Cardiac muscle cell (in vitro differentiated cells and primary cell): ENCODE measurements at regions not wholly inside any gene's neighbourhood (a gene's known extent, or its start where the extent isn't known, plus 50 kb on each side); places are given as distances from the start of the nearest gene placed in this dataset.

Source experiments
- DNase-seq, 2 donors: peaks; one replicate each; pipeline versions ENCODE4 v3.0.0 to v3.0.0-alpha.2; 2010 to 2017; ENCODE audit warnings: low read depth in 1 of 2, low spot score in 1 of 2
- H3K27ac ChIP-seq: fragments of 200-600 bp; sonication (generic); 2 replicates; pipeline ENCODE4 v1.5.1; 2016
- H3K27me3 ChIP-seq: fragments of 200-600 bp; sonication (generic); 2 replicates; pipeline ENCODE4 v1.6.0; 2016; ENCODE audit warnings: control low read depth
- H3K36me3 ChIP-seq: fragments of 200-600 bp; sonication (generic); 2 replicates; pipeline ENCODE4 v1.5.1; 2016; ENCODE audit warnings: control low read depth
- H3K4me1 ChIP-seq: fragments of 200-600 bp; sonication (generic); 2 replicates; pipeline ENCODE4 v1.8.1; 2017; ENCODE audit warnings: low read depth, mild to moderate bottlenecking, mixed run types
- H3K4me3 ChIP-seq: fragments of 200-600 bp; sonication (generic); 2 replicates; pipeline ENCODE4 v1.5.1; 2016; ENCODE audit warnings: mild to moderate bottlenecking
- H3K9me3 ChIP-seq: fragments of 200-600 bp; sonication (generic); 2 replicates; pipeline ENCODE4 v1.5.1; 2017; ENCODE audit warnings: low read depth, mild to moderate bottlenecking, control low read depth
- CTCF ChIP-seq: IDR thresholded peaks from 2 replicates; pipeline ENCODE4 v1.5.1; 2012; ENCODE audit warnings: low read depth, mild to moderate bottlenecking, low read length

DNA sequence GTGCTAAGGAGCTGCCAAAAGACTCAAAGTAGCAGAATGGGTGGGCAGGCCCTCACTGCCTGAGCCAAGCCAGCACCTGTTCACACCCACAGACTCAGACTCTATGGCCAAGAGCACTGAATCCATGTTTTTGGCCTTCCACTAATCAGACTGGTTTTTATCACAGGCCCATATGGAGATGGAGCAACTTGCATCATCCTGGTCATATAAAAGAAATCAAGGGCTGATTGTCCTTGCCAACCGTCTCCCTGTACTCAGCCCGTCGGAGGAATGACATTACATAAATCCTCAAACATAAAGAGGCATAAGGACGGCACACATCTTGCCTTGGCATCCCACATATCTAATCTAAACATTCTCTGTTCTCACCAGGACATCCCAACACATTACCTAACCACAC is 66.7 kb downstream of the MARCHF4 start:
- no peak for DNase-seq
- Histone ChIP-seq H3K36me3 (no peaks in the 10 kb centered on the region), H3K9me3 (no peaks in the 10 kb centered on the region), H3K4me3 (no peak overlapping the region), H3K4me1 (peaks cover 5% of the 10 kb centered on the region), H3K27ac (no peak overlapping the region), H3K27me3 (no peaks in the 10 kb centered on the region)
- no peak for TF ChIP-seq CTCF

- Histone ChIP-seq H3K4me1 (no peaks in the 10 kb centered on the region), H3K27me3 (no peaks in the 10 kb centered on the region), H3K27ac (no peak overlapping the region), H3K36me3 (no peaks in the 10 kb centered on the region), H3K4me3 (no peak overlapping the region), H3K9me3 (no peaks in the 10 kb centered on the region)
- no peak for TF ChIP-seq CTCF
- peak in 1 of 2 donors; percentile 56 for DNase-seq
Observed at GRCh38 chr2:216302981-216303676, 69.2 kb downstream of the MARCHF4 start.

DNA sequence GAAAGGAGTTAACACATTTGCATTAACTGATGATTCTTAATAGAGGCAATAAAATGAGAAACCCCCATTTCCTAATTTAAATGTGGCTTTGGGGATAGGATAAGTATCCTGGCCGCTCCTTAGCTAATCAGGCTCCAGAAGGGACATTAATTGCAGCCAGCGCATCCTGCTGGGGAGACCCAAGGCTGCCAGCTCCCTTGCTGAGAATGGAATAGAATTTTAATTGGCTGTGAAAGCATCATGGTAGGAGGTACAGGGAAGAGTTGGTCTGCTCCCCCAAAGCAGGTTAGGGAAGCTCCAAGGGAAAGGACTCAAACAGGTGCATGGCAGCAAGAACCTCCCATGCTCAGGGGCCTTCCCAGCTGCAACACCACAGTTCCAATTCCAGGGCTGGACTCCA is 71.4 kb downstream of the MARCHF4 start:
- H3K9me3 ChIP-seq = no peaks in the 10 kb centered on the region
- no peaks in the 10 kb centered on the region for H3K36me3 ChIP-seq
- H3K27ac ChIP-seq = no peak overlapping the region
- no peak overlapping the region for H3K4me3 ChIP-seq
- DNase-seq = no peak
- no peaks in the 10 kb centered on the region for H3K4me1 ChIP-seq
- TF ChIP-seq CTCF = no peak
- H3K27me3 ChIP-seq = no peaks in the 10 kb centered on the region

DNA sequence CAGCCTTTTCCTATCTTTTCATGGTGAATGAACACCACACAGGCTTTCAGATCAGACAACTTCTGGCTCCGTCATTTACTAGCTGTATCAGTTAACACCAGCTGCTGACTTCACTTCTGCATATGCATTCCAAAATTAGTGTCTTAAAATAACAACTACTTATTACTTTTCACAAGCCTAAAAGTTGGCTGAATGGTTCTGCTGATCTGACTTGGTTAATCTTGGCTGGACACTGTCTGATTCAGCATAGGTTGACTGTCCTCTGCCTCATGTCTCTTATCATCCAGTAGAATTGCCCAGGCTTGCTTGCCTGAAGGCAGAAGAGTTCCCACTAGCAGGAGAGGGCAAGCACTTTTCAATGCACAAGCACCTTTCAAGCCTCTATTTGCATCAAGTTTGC is 72.7 kb downstream of the MARCHF4 start:
- Histone ChIP-seq H3K27me3 (no peaks in the 10 kb centered on the region), H3K9me3 (no peaks in the 10 kb centered on the region), H3K27ac (no peak overlapping the region), H3K4me1 (no peaks in the 10 kb centered on the region), H3K36me3 (no peaks in the 10 kb centered on the region), H3K4me3 (no peak overlapping the region)
- no peak for TF ChIP-seq CTCF
- DNase-seq = no peak

DNA sequence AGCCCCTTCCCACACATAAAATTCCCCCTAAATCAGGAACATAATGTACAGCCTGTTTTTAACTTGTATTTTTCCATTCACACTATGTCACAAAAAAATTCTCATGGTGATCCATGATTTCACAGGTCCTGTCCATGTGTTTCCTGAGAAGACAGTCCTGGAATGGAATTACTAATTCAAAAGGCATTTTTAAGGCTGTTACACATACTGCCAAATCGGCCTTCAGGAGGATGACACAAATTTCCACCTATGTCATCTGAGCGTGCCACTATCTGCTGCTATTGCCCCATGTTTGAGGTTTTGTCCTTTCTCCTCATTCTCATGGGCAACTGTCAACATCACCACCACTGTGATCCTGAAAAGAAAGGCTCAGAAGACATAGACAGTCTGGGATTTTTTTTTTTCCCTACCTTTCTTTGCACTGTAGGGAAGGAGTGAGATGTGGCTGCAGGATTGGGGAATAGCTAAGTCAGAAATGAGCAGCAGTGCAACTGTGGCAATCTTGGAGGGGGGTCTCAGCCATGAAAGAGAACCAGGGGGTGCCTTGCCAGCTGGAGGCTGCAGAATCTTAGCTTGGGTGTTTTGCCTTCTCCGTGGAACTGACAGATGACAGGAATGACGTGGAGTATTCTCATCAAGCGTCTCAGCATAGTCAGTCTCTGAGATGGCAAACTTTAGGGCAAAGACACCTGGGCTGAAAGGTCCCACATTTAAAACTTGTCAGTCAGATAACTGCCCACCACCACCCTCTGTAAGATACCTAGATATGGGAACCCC is 73.4 kb downstream of the MARCHF4 start:
- no peak overlapping the region for H3K27ac ChIP-seq
- no peak overlapping the region for H3K4me3 ChIP-seq
- TF ChIP-seq CTCF = no peak
- DNase-seq = peak in 1 of 2 donors; percentile 59
- no peaks in the 10 kb centered on the region for H3K9me3 ChIP-seq
- no peaks in the 10 kb centered on the region for H3K36me3 ChIP-seq
- H3K4me1 ChIP-seq = no peaks in the 10 kb centered on the region
- H3K27me3 ChIP-seq = no peaks in the 10 kb centered on the region
